Glutamatergic neuron (in vitro differentiated cells): ENCODE measurements at regions not wholly inside any gene's neighbourhood (a gene's known extent, or its start where the extent isn't known, plus 50 kb on each side); places are given as distances from the start of the nearest gene placed in this dataset.

Experiments
- DNase-seq: peaks from one replicate; pipeline ENCODE4 v3.0.0; 2022
- H3K27ac Mint-ChIP-seq: one replicate; pipeline ENCODE4 v1.8.0; 2020; ENCODE audit warnings: mild to moderate bottlenecking, mixed read lengths, inconsistent platforms; ENCODE audit not compliant: unreplicated experiment
- H3K27me3 Mint-ChIP-seq: one replicate; pipeline ENCODE4 v1.8.0; 2020; ENCODE audit warnings: mild to moderate bottlenecking, moderate library complexity, mixed read lengths, inconsistent platforms; ENCODE audit not compliant: unreplicated experiment
- H3K36me3 Mint-ChIP-seq: one replicate; pipeline ENCODE4 v1.8.0; 2020; ENCODE audit warnings: mild to moderate bottlenecking, mixed read lengths, inconsistent platforms; ENCODE audit not compliant: unreplicated experiment
- H3K4me1 Mint-ChIP-seq: one replicate; pipeline ENCODE4 v1.8.0; 2020; ENCODE audit warnings: mild to moderate bottlenecking, low read depth, mixed read lengths, inconsistent platforms; ENCODE audit not compliant: unreplicated experiment
- H3K4me3 Mint-ChIP-seq: one replicate; pipeline ENCODE4 v1.8.0; 2020; ENCODE audit warnings: mild to moderate bottlenecking, mixed read lengths, inconsistent platforms; ENCODE audit not compliant: unreplicated experiment
- H3K9me3 Mint-ChIP-seq: one replicate; pipeline ENCODE4 v1.8.0; 2020; ENCODE audit warnings: mild to moderate bottlenecking, moderate library complexity, mixed read lengths, inconsistent platforms; ENCODE audit not compliant: unreplicated experiment
- CTCF ChIP-seq: fragments of 200-600 bp; sonication (generic); IDR thresholded peaks from one replicate; pipeline ENCODE4 v1.5.0; 2021; ENCODE audit not compliant: partially characterized antibody, unreplicated experiment

GRCh38 chr13:72469906-72470305 lies 257.5 kb downstream of the MZT1 start:
- no peak overlapping the region for H3K27ac Mint-ChIP-seq
- DNase-seq = no peak
- no peak overlapping the region for H3K4me3 Mint-ChIP-seq
- H3K9me3 Mint-ChIP-seq = peaks cover 2% of the 10 kb centered on the region
- no peak for TF ChIP-seq CTCF
- H3K4me1 Mint-ChIP-seq = peaks cover 10% of the 10 kb centered on the region
- H3K27me3 Mint-ChIP-seq = no peaks in the 10 kb centered on the region
- no peaks in the 10 kb centered on the region for H3K36me3 Mint-ChIP-seq

GRCh38 chr13:72463561-72463960 lies 263.9 kb downstream of the MZT1 start:
- no peak for DNase-seq
- Mint-ChIP-seq H3K27me3 (no peaks in the 10 kb centered on the region), H3K4me3 (no peak overlapping the region), H3K9me3 (peaks cover 2% of the 10 kb centered on the region), H3K4me1 (no peaks in the 10 kb centered on the region), H3K36me3 (no peaks in the 10 kb centered on the region), H3K27ac (no peak overlapping the region)
- no peak for TF ChIP-seq CTCF

- Mint-ChIP-seq H3K36me3 (no peaks in the 10 kb centered on the region), H3K4me1 (no peaks in the 10 kb centered on the region), H3K4me3 (no peak overlapping the region), H3K27ac (no peak overlapping the region), H3K9me3 (peaks cover 2% of the 10 kb centered on the region), H3K27me3 (no peaks in the 10 kb centered on the region)
- DNase-seq = no peak
- TF ChIP-seq CTCF = no peak
Measured at GRCh38 chr13:72462726-72463125, 264.7 kb downstream of the MZT1 start.

GRCh38 chr13:72462166-72462565 lies 265.3 kb downstream of the MZT1 start:
- no peaks in the 10 kb centered on the region for H3K4me1 Mint-ChIP-seq
- H3K9me3 Mint-ChIP-seq = peaks cover 2% of the 10 kb centered on the region
- no peaks in the 10 kb centered on the region for H3K36me3 Mint-ChIP-seq
- no peaks in the 10 kb centered on the region for H3K27me3 Mint-ChIP-seq
- H3K27ac Mint-ChIP-seq = no peak overlapping the region
- no peak for TF ChIP-seq CTCF
- no peak overlapping the region for H3K4me3 Mint-ChIP-seq
- DNase-seq = no peak

GRCh38 chr13:72458701-72459100 lies 268.7 kb downstream of the MZT1 start:
- Mint-ChIP-seq H3K36me3 (no peaks in the 10 kb centered on the region), H3K4me1 (no peaks in the 10 kb centered on the region), H3K4me3 (no peak overlapping the region), H3K27me3 (no peaks in the 10 kb centered on the region), H3K9me3 (peaks cover 2% of the 10 kb centered on the region), H3K27ac (no peak overlapping the region)
- TF ChIP-seq CTCF = no peak
- DNase-seq = no peak
